Loucy (cell line): ENCODE measurements at regions not wholly inside any gene's neighbourhood (a gene's known extent, or its start where the extent isn't known, plus 50 kb on each side); places are given as distances from the start of the nearest gene placed in this dataset.
"Not testable (repeated sequence)": the region's sequence is repeated elsewhere in the genome, so short reads cannot be mapped to it uniquely, and the experiment has no call there.

Experiments used
- H2AFZ ChIP-seq: fragments of 200-600 bp; sonication (generic); 2 replicates; pipeline ENCODE4 v1.6.0; 2016; ENCODE audit warnings: antibody characterized with exemption, mild to moderate bottlenecking, low read length, moderate library complexity
- H3F3A ChIP-seq: fragments of 200-600 bp; 2 replicates; pipeline ENCODE4 v1.6.0; 2016; ENCODE audit warnings: antibody characterized with exemption, low read depth, mild to moderate bottlenecking
- H3K27me3 ChIP-seq: fragments of 200-600 bp; sonication (generic); 2 replicates; pipeline ENCODE4 v1.6.1; 2014; ENCODE audit warnings: low read length, mild to moderate bottlenecking; ENCODE audit not compliant: insufficient read depth, poor library complexity, severe bottlenecking
- H3K36me3 ChIP-seq: fragments of 200-600 bp; sonication (generic); 2 replicates; pipeline ENCODE4 v1.6.1; 2016; ENCODE audit warnings: low read length; ENCODE audit not compliant: insufficient read depth
- H3K4me1 ChIP-seq: fragments of 200-600 bp; sonication (generic); 2 replicates; pipeline ENCODE4 v1.5.1; 2014; ENCODE audit warnings: low read length, mild to moderate bottlenecking; ENCODE audit not compliant: insufficient read depth, poor library complexity, severe bottlenecking
- H3K4me2 ChIP-seq: fragments of 200-600 bp; sonication (generic); 2 replicates; pipeline ENCODE4 v1.6.0; 2014; ENCODE audit warnings: antibody characterized with exemption, low read length, low read depth, mild to moderate bottlenecking; ENCODE audit not compliant: poor library complexity, severe bottlenecking
- H3K4me3 ChIP-seq: fragments of 200-600 bp; sonication (generic); 2 replicates; pipeline ENCODE4 v1.5.1; 2014; ENCODE audit warnings: low read length, mild to moderate bottlenecking, mixed read lengths; ENCODE audit not compliant: poor library complexity, severe bottlenecking
- H3K79me2 ChIP-seq: fragments of 200-600 bp; sonication (generic); 2 replicates; pipeline ENCODE4 v1.6.1; 2014; ENCODE audit warnings: low read length; ENCODE audit not compliant: insufficient read depth
- H3K9ac ChIP-seq: fragments of 200-600 bp; sonication (generic); 2 replicates; pipeline ENCODE4 v1.6.0; 2014; ENCODE audit warnings: mild to moderate bottlenecking, low read depth, low read length, moderate library complexity; ENCODE audit not compliant: poor library complexity, severe bottlenecking
- H3K9me2 ChIP-seq: fragments of 200-600 bp; sonication (generic); replicated peaks from 2 replicates; pipeline ENCODE4 v1.6.1; 2016; ENCODE audit warnings: low read depth, low read length, mixed read lengths
- H3K9me3 ChIP-seq: fragments of 200-600 bp; sonication (generic); 2 replicates; pipeline ENCODE4 v1.6.1; 2014; ENCODE audit warnings: mild to moderate bottlenecking, antibody characterized with exemption, low read length, low read depth; ENCODE audit not compliant: insufficient read depth
- H4K20me1 ChIP-seq: fragments of 200-600 bp; sonication (generic); 2 replicates; pipeline ENCODE4 v1.6.0; 2014; ENCODE audit warnings: antibody characterized with exemption, low read length, mild to moderate bottlenecking; ENCODE audit not compliant: insufficient read depth, poor library complexity, severe bottlenecking
- CTCF ChIP-seq: fragments of 200-600 bp; sonication (generic); conservative IDR thresholded peaks from 2 replicates; pipeline ENCODE4 v1.5.1; 2014; ENCODE audit warnings: mild to moderate bottlenecking, antibody characterized with exemption, low read length
- EZH2phosphoT487 ChIP-seq: fragments of 200-600 bp; IDR thresholded peaks from 2 replicates; pipeline ENCODE4 v1.6.1; 2018; ENCODE audit warnings: antibody characterized with exemption, mild to moderate bottlenecking, moderate library complexity, borderline replicate concordance

- Histone ChIP-seq H3F3A (no peaks in the 10 kb centered on the region), H3K9me2 (no peaks in the 10 kb centered on the region), H3K36me3 (no peaks in the 10 kb centered on the region), H4K20me1 (no peaks in the 10 kb centered on the region), H3K79me2 (no peaks in the 10 kb centered on the region), H3K27me3 (no peaks in the 10 kb centered on the region), H3K9ac (no peak overlapping the region), H3K4me1 (no peaks in the 10 kb centered on the region), H3K9me3 (no peaks in the 10 kb centered on the region), H3K4me2 (no peak overlapping the region), H3K4me3 (no peak overlapping the region), H2AFZ (no peak overlapping the region)
- TF ChIP-seq EZH2phosphoT487 (no peak), CTCF (no peak)
Observed at GRCh38 chr13:44854313-44855060, 134.8 kb downstream of the NUFIP1 start.

GRCh38 chr13:44853641-44854040 is 135.6 kb downstream of the NUFIP1 start:
- no peak overlapping the region for H2AFZ ChIP-seq
- H3K27me3 ChIP-seq: no peaks in the 10 kb centered on the region
- H3K79me2 ChIP-seq: no peaks in the 10 kb centered on the region
- H3K4me1 ChIP-seq: no peaks in the 10 kb centered on the region
- H3K9me3 ChIP-seq: no peaks in the 10 kb centered on the region
- H3K9me2 ChIP-seq: no peaks in the 10 kb centered on the region
- no peak overlapping the region for H3K4me3 ChIP-seq
- TF ChIP-seq EZH2phosphoT487 (no peak), CTCF (no peak)
- H3F3A ChIP-seq: no peaks in the 10 kb centered on the region
- no peaks in the 10 kb centered on the region for H4K20me1 ChIP-seq
- H3K9ac ChIP-seq: no peak overlapping the region
- no peak overlapping the region for H3K4me2 ChIP-seq
- H3K36me3 ChIP-seq: no peaks in the 10 kb centered on the region

- no peak overlapping the region for H3K9ac ChIP-seq
- no peak overlapping the region for H2AFZ ChIP-seq
- no peaks in the 10 kb centered on the region for H3F3A ChIP-seq
- H3K4me3 ChIP-seq: no peak overlapping the region
- H3K27me3 ChIP-seq: no peaks in the 10 kb centered on the region
- no peaks in the 10 kb centered on the region for H3K36me3 ChIP-seq
- H3K9me3 ChIP-seq: no peaks in the 10 kb centered on the region
- H3K4me1 ChIP-seq: no peaks in the 10 kb centered on the region
- H3K9me2 ChIP-seq: no peaks in the 10 kb centered on the region
- no peak for TF ChIP-seq EZH2phosphoT487
- TF ChIP-seq CTCF: no peak
- no peak overlapping the region for H3K4me2 ChIP-seq
- H3K79me2 ChIP-seq: no peaks in the 10 kb centered on the region
- H4K20me1 ChIP-seq: no peaks in the 10 kb centered on the region
Observed at GRCh38 chr13:44848920-44849676, 140.2 kb downstream of the NUFIP1 start.

- not testable (repeated sequence) for H3K4me3 ChIP-seq, H3K4me2 ChIP-seq, H4K20me1 ChIP-seq, H3K9me2 ChIP-seq, H3K4me1 ChIP-seq, H3K9me3 ChIP-seq, H2AFZ ChIP-seq, H3F3A ChIP-seq, H3K36me3 ChIP-seq, H3K27me3 ChIP-seq, H3K9ac ChIP-seq, H3K79me2 ChIP-seq
Observed at GRCh38 chr13:44845281-44846058, 143.8 kb downstream of the NUFIP1 start.
